Upper lobe of left lung (tissue), 6 donors: ENCODE measurements at regions not wholly inside any gene's neighbourhood (a gene's known extent, or its start where the extent isn't known, plus 50 kb on each side); places are given as distances from the start of the nearest gene placed in this dataset.
"Not testable (repeated sequence)": the region's sequence is repeated elsewhere in the genome, so short reads cannot be mapped to it uniquely, and the experiment has no call there.

Source experiments
- ATAC-seq, 2 donors: fragments of 200-7000 bp; cut with Tn5 transposase; one replicate each; pipeline ENCODE4 v1.9.1; 2022; ENCODE audit warnings: mild to moderate bottlenecking in 2 of 2, moderate library complexity in 2 of 2; ENCODE audit not compliant: low FRiP score in 2 of 2
- DNase-seq, 2 donors: peaks; one replicate each; pipeline ENCODE4 v3.0.0-alpha.2; 2019 to 2020
- H3K27ac ChIP-seq, 4 donors: fragments of 200-600 bp; sonication (generic); one replicate each; pipeline ENCODE4 v1.5.1; 2016 to 2019
- H3K27me3 ChIP-seq, 4 donors: fragments of 200-600 bp; sonication (generic); one replicate each; pipeline ENCODE4 v1.5.1; 2017 to 2019
- H3K36me3 ChIP-seq, 4 donors: fragments of 200-600 bp; sonication (generic); one replicate each; pipeline ENCODE4 v1.5.1; 2016 to 2019
- H3K4me1 ChIP-seq, 4 donors: fragments of 200-600 bp; sonication (generic); one replicate each; pipeline ENCODE4 v1.5.1; 2018 to 2019
- H3K4me3 ChIP-seq, 4 donors: fragments of 200-600 bp; sonication (generic); one replicate each; pipeline ENCODE4 v1.5.1; 2017 to 2019; ENCODE audit warnings: mild to moderate bottlenecking in 2 of 4, moderate library complexity in 1 of 4
- H3K9me3 ChIP-seq, 4 donors: fragments of 200-600 bp; sonication (generic); one replicate each; pipeline ENCODE4 v1.5.1; 2018 to 2019
- CTCF ChIP-seq, 6 experiments: fragments of 450-650 bp in 4 of 6; fragments of 200-600 bp in 2 of 6; sonication (generic) in 2 of 6; IDR thresholded peaks; one replicate each; pipeline ENCODE4 v1.5.1; 2016 to 2019; ENCODE audit warnings: antibody characterized with exemption in 6 of 6
- EP300 ChIP-seq, 4 donors: sonication (generic); formaldehyde crosslinking; IDR thresholded peaks; one replicate each; pipeline ENCODE4 v1.5.1; 2017; ENCODE audit warnings: antibody characterized with exemption in 4 of 4, control low read depth in 2 of 4
- POLR2A ChIP-seq, 4 donors: fragments of 450-650 bp; IDR thresholded peaks; one replicate each; pipeline ENCODE4 v1.5.1; 2016 to 2017; ENCODE audit warnings: antibody characterized with exemption in 4 of 4, mild to moderate bottlenecking in 2 of 4
- POLR2AphosphoS5 ChIP-seq, 2 donors: sonication (generic); formaldehyde crosslinking; IDR thresholded peaks; one replicate each; pipeline ENCODE4 v1.5.1; 2017; ENCODE audit warnings: antibody characterized with exemption in 2 of 2
- WGBS, 2 donors: methylation state at CpG; one replicate each; pipeline ENCODE4 v1.1.5; 2017 to 2018; 5-methylcytosine and 5-hydroxymethylcytosine counted together
- donor health status: DM: no; HTN: no; CAD: no; lungs with moderate emphysema.
- donor health status: DM: no; HTN: yes; CAD: no; lungs with severe emphysema.

DNA sequence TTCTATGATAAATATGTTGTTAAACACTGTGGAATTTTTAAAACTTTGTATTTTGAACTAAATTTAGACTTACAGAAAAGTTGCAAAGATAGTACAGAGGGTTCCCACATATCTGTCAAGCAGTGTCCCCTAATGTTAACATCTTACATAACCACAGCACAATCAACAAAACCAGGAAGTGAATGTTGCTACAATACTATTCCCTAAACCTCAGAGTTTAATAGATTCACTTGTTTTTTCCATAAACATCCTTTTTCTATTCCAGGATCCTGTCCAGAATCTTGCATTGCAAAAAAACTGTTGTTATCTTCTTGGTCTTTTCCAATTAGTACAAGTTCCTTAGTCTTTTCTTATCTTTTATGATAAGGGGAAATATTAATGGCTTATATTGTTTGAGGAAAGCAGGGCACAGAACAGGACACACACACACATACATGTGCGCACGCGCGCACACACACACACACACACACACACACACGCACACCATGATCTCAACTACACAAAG, 251.1 kb upstream of the TRIB2 start:
- no peaks in the 10 kb centered on the region for H3K9me3 ChIP-seq
- peak in 3 of 4 donors; percentile 17 to 59 (median 46) for TF ChIP-seq EP300 (IDR thresholded peaks at IDR 0.05)
- peak in 1 of 2 donors; percentile 40 for TF ChIP-seq POLR2AphosphoS5 (IDR thresholded peaks at IDR 0.05)
- TF ChIP-seq CTCF (IDR thresholded peaks at IDR 0.05): no peak
- TF ChIP-seq POLR2A (IDR thresholded peaks at IDR 0.05): no peak
- peaks cover 0 to 11% (median 2%) of the 10 kb centered on the region in 4 donors for H3K4me1 ChIP-seq
- H3K36me3 ChIP-seq: no peaks in the 10 kb centered on the region
- H3K4me3 ChIP-seq: no peak overlapping the region
- H3K27ac ChIP-seq: peak overlapping the region in 1 of 4 donors; percentile 63
- WGBS, 2 donors: 50 to 54% methylated on average over 5 of the region's 5 CpGs
- H3K27me3 ChIP-seq: no peaks in the 10 kb centered on the region
- ATAC-seq: no peak
- peak in 1 of 2 donors; percentile 57 for DNase-seq

- Histone ChIP-seq H3K4me1 (peaks cover 0 to 11% (median 2%) of the 10 kb centered on the region in 4 donors), H3K27me3 (no peaks in the 10 kb centered on the region), H3K9me3 (no peaks in the 10 kb centered on the region), H3K36me3 (no peaks in the 10 kb centered on the region), H3K4me3 (no peak overlapping the region), H3K27ac (no peak overlapping the region)
- DNase-seq: no peak
- no peak for TF ChIP-seq EP300 (IDR thresholded peaks at IDR 0.05)
- TF ChIP-seq POLR2AphosphoS5 (IDR thresholded peaks at IDR 0.05): no peak
- no peak for TF ChIP-seq CTCF (IDR thresholded peaks at IDR 0.05)
- TF ChIP-seq POLR2A (IDR thresholded peaks at IDR 0.05): no peak
- WGBS, 2 donors: 93% methylated on average over 4 of the region's 4 CpGs
- ATAC-seq: no peak
Observed at GRCh38 chr2:12467303-12467702, 249.4 kb upstream of the TRIB2 start.

DNA sequence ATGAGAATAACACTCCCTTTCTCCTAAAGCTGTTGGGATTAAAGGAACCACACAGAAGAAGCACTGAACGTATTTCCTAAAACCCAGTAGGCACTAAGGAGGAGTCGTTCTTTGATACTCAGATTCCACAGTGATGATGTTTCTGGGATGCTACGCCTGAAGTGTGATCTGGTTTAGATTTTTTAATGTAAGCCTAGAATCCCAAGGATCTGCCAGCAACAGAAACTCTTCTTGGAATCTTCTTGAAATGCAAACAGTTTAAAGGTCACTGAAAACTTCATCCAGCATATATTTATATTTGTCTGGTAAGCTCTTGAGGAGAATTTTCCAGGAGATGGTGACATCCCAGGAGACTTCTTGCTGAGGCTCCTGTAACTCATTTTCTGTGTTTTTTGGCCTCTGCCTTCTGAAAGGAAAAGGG, 247.6 kb upstream of the TRIB2 start:
- H3K9me3 ChIP-seq: no peaks in the 10 kb centered on the region
- no peak overlapping the region for H3K4me3 ChIP-seq
- H3K36me3 ChIP-seq: no peaks in the 10 kb centered on the region
- H3K27ac ChIP-seq: no peak overlapping the region
- H3K4me1 ChIP-seq: peaks cover 0 to 11% (median 2%) of the 10 kb centered on the region in 4 donors
- WGBS, 2 donors: 84 to 90% methylated on average over 3 of the region's 3 CpGs
- H3K27me3 ChIP-seq: no peaks in the 10 kb centered on the region
- DNase-seq (no peak), ATAC-seq (peak in 1 of 2 donors; percentile 43)
- TF ChIP-seq CTCF (IDR thresholded peaks at IDR 0.05) (no peak), POLR2AphosphoS5 (IDR thresholded peaks at IDR 0.05) (no peak), POLR2A (IDR thresholded peaks at IDR 0.05) (no peak), EP300 (IDR thresholded peaks at IDR 0.05) (no peak)

DNA sequence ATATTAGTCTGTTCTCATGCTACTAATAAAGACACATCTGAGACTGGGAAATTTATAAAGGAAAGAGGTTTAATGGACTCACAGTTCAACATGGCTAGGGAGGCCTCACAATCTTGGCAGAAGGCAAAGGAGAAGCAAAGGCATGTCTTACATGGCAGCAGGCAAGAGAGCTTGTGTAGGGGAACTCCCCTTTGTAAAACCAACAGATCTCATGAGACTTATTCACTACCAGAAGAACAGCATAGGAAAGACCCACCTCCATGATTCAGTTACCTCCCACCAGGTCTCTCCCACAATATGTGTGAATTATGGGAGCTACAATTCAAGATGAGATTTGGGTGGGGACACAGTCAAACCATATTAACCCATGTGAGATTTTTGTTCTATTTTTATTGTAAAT, 244.5 kb upstream of the TRIB2 start:
- H3K27me3 ChIP-seq, DNase-seq, H3K9me3 ChIP-seq, H3K27ac ChIP-seq, H3K4me1 ChIP-seq, ATAC-seq, H3K36me3 ChIP-seq, H3K4me3 ChIP-seq: not testable (repeated sequence)

- H3K36me3 ChIP-seq: no peaks in the 10 kb centered on the region
- 85 to 92% methylated on average over 9 of the region's 9 CpGs for WGBS, 2 donors
- TF ChIP-seq EP300 (IDR thresholded peaks at IDR 0.05) (no peak), POLR2A (IDR thresholded peaks at IDR 0.05) (no peak), CTCF (IDR thresholded peaks at IDR 0.05) (no peak), POLR2AphosphoS5 (IDR thresholded peaks at IDR 0.05) (no peak)
- H3K4me3 ChIP-seq: no peak overlapping the region
- H3K27ac ChIP-seq: no peak overlapping the region
- no peaks in the 10 kb centered on the region for H3K27me3 ChIP-seq
- H3K4me1 ChIP-seq: no peaks in the 10 kb centered on the region
- no peak for DNase-seq
- ATAC-seq: no peak
- H3K9me3 ChIP-seq: no peaks in the 10 kb centered on the region
Observed at GRCh38 chr2:12478151-12479064, 238.3 kb upstream of the TRIB2 start.
